ENCODE measurements at regions not wholly inside any gene's neighbourhood (a gene's known extent, or its start where the extent isn't known, plus 50 kb on each side); places are given as distances from the start of the nearest gene placed in this dataset.

- H3K4me3 Mint-ChIP-seq = no peak overlapping the region
- no peak overlapping the region for H3K4me3 ChIP-seq
- no peaks in the 10 kb centered on the region for H3F3A ChIP-seq (replicated peaks; ENCODE audit: low read depth)
- H3K27ac ChIP-seq (ENCODE audit: low read depth) = no peak overlapping the region
- no peaks in the 10 kb centered on the region for H3K79me2 ChIP-seq (replicated peaks; ENCODE audit: insufficient read depth)
- H3K9me2 ChIP-seq (ENCODE audit: insufficient read depth) = no peaks in the 10 kb centered on the region
- peaks cover 2% of the 10 kb centered on the region for H3K27me3 Mint-ChIP-seq (ENCODE audit: insufficient read depth, low read depth, poor library complexity)
- H3K4me1 ChIP-seq (ENCODE audit: insufficient read depth) = no peaks in the 10 kb centered on the region
- ATAC-seq = peak; percentile 97
- H3K27me3 ChIP-seq (ENCODE audit: insufficient read depth) = no peaks in the 10 kb centered on the region
- peaks cover 20% of the 10 kb centered on the region for H3K4me1 Mint-ChIP-seq
- H3K27ac Mint-ChIP-seq = no peak overlapping the region
- no peak overlapping the region for H3K4me2 ChIP-seq
- TF ChIP-seq ZNF331 (CRISPR knock-in tag; IDR thresholded peaks at IDR 0.05; ENCODE audit: low read depth) = no peak
- no peak for TF ChIP-seq JUNB (IDR thresholded peaks at IDR 0.05; ENCODE audit: unreplicated experiment)
- peak; percentile 72 to 83 for TF ChIP-seq CTCF (conservative IDR thresholded peaks at IDR 0.05; ENCODE audit: low read depth in 2 of 2)
- DNase-seq (ENCODE audit: low spot score) = peak; percentile 87
- H3K36me3 Mint-ChIP-seq (ENCODE audit: low read depth) = no peaks in the 10 kb centered on the region
- no peak overlapping the region for H2AFZ ChIP-seq
- H4K20me1 ChIP-seq (replicated peaks; ENCODE audit: insufficient read depth) = no peaks in the 10 kb centered on the region; the same call in 1 of the 2 replicates
- H3K36me3 ChIP-seq (ENCODE audit: insufficient read depth) = no peaks in the 10 kb centered on the region
- H3K9me3 Mint-ChIP-seq = no peaks in the 10 kb centered on the region
Observed at GRCh38 chr3:13229273-13229949, 156.2 kb upstream of the IQSEC1 start.

- no peak overlapping the region for H2AFZ ChIP-seq
- H3K4me3 ChIP-seq = no peak overlapping the region
- ATAC-seq = no peak
- TF ChIP-seq ZNF331 (CRISPR knock-in tag; IDR thresholded peaks at IDR 0.05; ENCODE audit: low read depth) (no peak), EZH2 (IDR thresholded peaks at IDR 0.05; ENCODE audit: low read depth, unreplicated experiment) (no peak), CTCF (conservative IDR thresholded peaks at IDR 0.05; ENCODE audit: low read depth in 2 of 2) (no peak), ZNF114 (CRISPR knock-in tag; IDR thresholded peaks at IDR 0.05) (no peak), NANOG (IDR thresholded peaks at IDR 0.05; ENCODE audit: borderline replicate concordance) (no peak), POLR2AphosphoS5 (IDR thresholded peaks at IDR 0.05; ENCODE audit: low read depth) (no peak), REST (IDR thresholded peaks at IDR 0.05; ENCODE audit: unreplicated experiment) (no peak), STAT1 (IDR thresholded peaks at IDR 0.05; ENCODE audit: unreplicated experiment) (no peak), CREB1 (CRISPR knock-in tag; IDR thresholded peaks at IDR 0.05; ENCODE audit: low read depth) (no peak), JUNB (IDR thresholded peaks at IDR 0.05; ENCODE audit: unreplicated experiment) (no peak)
Observed at GRCh38 chr3:13228584-13228983, 155.4 kb upstream of the IQSEC1 start.

More at GRCh38 chr3:13228584-13228983, 155.4 kb upstream of the IQSEC1 start:
- Histone ChIP-seq H3K4me2 (no peak overlapping the region), H3K9me2 (ENCODE audit: insufficient read depth) (no peaks in the 10 kb centered on the region), H3K27me3 (ENCODE audit: insufficient read depth) (no peaks in the 10 kb centered on the region), H3K79me2 (replicated peaks; ENCODE audit: insufficient read depth) (no peaks in the 10 kb centered on the region), H3K27ac (ENCODE audit: low read depth) (no peak overlapping the region), H4K20me1 (replicated peaks; ENCODE audit: insufficient read depth) (no peaks in the 10 kb centered on the region; the same call in 1 of the 2 replicates), H3K36me3 (ENCODE audit: insufficient read depth) (no peaks in the 10 kb centered on the region), H3K4me1 (ENCODE audit: insufficient read depth) (no peaks in the 10 kb centered on the region), H3F3A (replicated peaks; ENCODE audit: low read depth) (no peaks in the 10 kb centered on the region)
- no peak for DNase-seq (ENCODE audit: low spot score)
- Mint-ChIP-seq H3K36me3 (ENCODE audit: low read depth) (no peaks in the 10 kb centered on the region), H3K27ac (no peak overlapping the region), H3K27me3 (ENCODE audit: insufficient read depth, low read depth, poor library complexity) (peaks cover 4% of the 10 kb centered on the region), H3K4me1 (peaks cover 12% of the 10 kb centered on the region), H3K4me3 (no peak overlapping the region), H3K9me3 (no peaks in the 10 kb centered on the region)
